Neuronal stem cell (in vitro differentiated cells): ENCODE measurements at regions not wholly inside any gene's neighbourhood (a gene's known extent, or its start where the extent isn't known, plus 50 kb on each side); places are given as distances from the start of the nearest gene placed in this dataset.

Source experiments
- DNase-seq: peaks from one replicate; pipeline ENCODE4 v3.0.0-alpha.2; 2013; ENCODE audit warnings: low spot score
- H2AFZ ChIP-seq: one replicate; pipeline ENCODE4 v1.6.1; 2013; ENCODE audit warnings: mild to moderate bottlenecking, low read length, inconsistent platforms
- H2AK5ac ChIP-seq: 2 replicates; pipeline ENCODE4 v1.6.1; 2013; ENCODE audit warnings: low read depth, mild to moderate bottlenecking, inconsistent platforms, low read length, moderate library complexity, mixed read lengths
- H2BK120ac ChIP-seq: 2 replicates; pipeline ENCODE4 v1.6.1; 2013; ENCODE audit warnings: low read depth, mild to moderate bottlenecking, inconsistent platforms, low read length, moderate library complexity, mixed read lengths
- H2BK12ac ChIP-seq: one replicate; pipeline ENCODE4 v1.6.1; 2013; ENCODE audit warnings: low read length, inconsistent platforms
- H2BK15ac ChIP-seq: 2 replicates; pipeline ENCODE4 v1.6.1; 2013; ENCODE audit warnings: mild to moderate bottlenecking, low read length, inconsistent platforms, mixed read lengths
- H2BK5ac ChIP-seq: one replicate; pipeline ENCODE4 v1.6.1; 2013; ENCODE audit warnings: inconsistent platforms, mild to moderate bottlenecking, low read length, moderate library complexity
- H3K14ac ChIP-seq: one replicate; pipeline ENCODE4 v1.6.1; 2013; ENCODE audit warnings: low read length, inconsistent platforms
- H3K18ac ChIP-seq: 2 replicates; pipeline ENCODE4 v1.6.1; 2013; ENCODE audit warnings: low read length, inconsistent platforms
- H3K23ac ChIP-seq: 2 replicates; pipeline ENCODE4 v1.6.1; 2013; ENCODE audit warnings: low read depth, mild to moderate bottlenecking, mixed read lengths, low read length, inconsistent platforms; ENCODE audit not compliant: poor library complexity
- H3K27ac ChIP-seq: replicated peaks from 3 replicates; pipeline ENCODE4 v1.5.1; 2013; ENCODE audit warnings: low read length, inconsistent platforms
- H3K27me3 ChIP-seq, 3 experiments: 2 replicates each; pipeline ENCODE4 v1.6.1; 2013; ENCODE audit warnings: low read length in 3 of 3, mild to moderate bottlenecking in 2 of 3, inconsistent platforms in 1 of 3, low read depth in 1 of 3, mixed read lengths in 1 of 3, moderate library complexity in 1 of 3; ENCODE audit not compliant: control insufficient read depth in 3 of 3, insufficient read depth in 3 of 3
- H3K36me3 ChIP-seq, 2 donors: replicated peaks in 1 of 2; 2 replicates each; pipeline ENCODE4 v1.6.1; 2013; ENCODE audit warnings: low read length in 2 of 2; ENCODE audit not compliant: control insufficient read depth in 2 of 2, insufficient read depth in 2 of 2
- H3K4ac ChIP-seq: 2 replicates; pipeline ENCODE4 v1.6.1; 2013; ENCODE audit warnings: inconsistent platforms, mild to moderate bottlenecking, low read length, moderate library complexity
- H3K4me1 ChIP-seq, 2 donors: 1 replicate in 1 of 2; 2 replicates in 1 of 2; pipeline ENCODE4 v1.6.1; 2013; ENCODE audit warnings: low read length in 2 of 2, low read depth in 1 of 2; ENCODE audit not compliant: control insufficient read depth in 2 of 2, insufficient read depth in 1 of 2
- H3K4me2 ChIP-seq: one replicate; pipeline ENCODE4 v1.6.1; 2013; ENCODE audit warnings: mild to moderate bottlenecking, low read length, inconsistent platforms; ENCODE audit not compliant: insufficient read depth, poor library complexity, severe bottlenecking
- H3K4me3 ChIP-seq, 2 donors: 2 replicates each; pipeline ENCODE4 v1.5.1; 2013; ENCODE audit warnings: low read length in 2 of 2, mild to moderate bottlenecking in 2 of 2, inconsistent platforms in 1 of 2, moderate library complexity in 1 of 2
- H3K79me1 ChIP-seq: one replicate; pipeline ENCODE4 v1.6.1; 2013; ENCODE audit warnings: low read depth, mild to moderate bottlenecking, inconsistent platforms, low read length, moderate library complexity
- H3K9ac ChIP-seq: one replicate; pipeline ENCODE4 v1.6.1; 2013; ENCODE audit warnings: mild to moderate bottlenecking, low read depth, low read length, inconsistent platforms; ENCODE audit not compliant: poor library complexity
- H3K9me3 ChIP-seq, 2 donors: replicated peaks in 1 of 2; 2 replicates each; pipeline versions ENCODE3 to v1.6.1; 2013; ENCODE audit warnings: low read length in 2 of 2, mild to moderate bottlenecking in 2 of 2, inconsistent platforms in 1 of 2, low read depth in 1 of 2, mixed read lengths in 1 of 2, moderate library complexity in 1 of 2; ENCODE audit not compliant: control insufficient read depth in 2 of 2, insufficient read depth in 1 of 2
- H4K8ac ChIP-seq: one replicate; pipeline ENCODE4 v1.6.1; 2013; ENCODE audit warnings: low read depth, mild to moderate bottlenecking, inconsistent platforms, low read length, moderate library complexity
- H4K91ac ChIP-seq: one replicate; pipeline ENCODE4 v1.6.1; 2013; ENCODE audit warnings: low read length, low read depth, mild to moderate bottlenecking, inconsistent platforms; ENCODE audit not compliant: poor library complexity
- WGBS, 2 donors: extraction: QIAGEN DNeasy Blood & Tissue Kit; methylation state at CpG; one replicate each; pipeline ENCODE4 v1.1.7; 2013; ENCODE audit warnings: missing lambda C conversion rate in 2 of 2, mixed read lengths in 1 of 2; ENCODE audit not compliant: insufficient read length in 2 of 2, insufficient replicate concordance in 1 of 2; ENCODE audit errors: extremely low coverage in 2 of 2; 5-methylcytosine and 5-hydroxymethylcytosine counted together

DNA sequence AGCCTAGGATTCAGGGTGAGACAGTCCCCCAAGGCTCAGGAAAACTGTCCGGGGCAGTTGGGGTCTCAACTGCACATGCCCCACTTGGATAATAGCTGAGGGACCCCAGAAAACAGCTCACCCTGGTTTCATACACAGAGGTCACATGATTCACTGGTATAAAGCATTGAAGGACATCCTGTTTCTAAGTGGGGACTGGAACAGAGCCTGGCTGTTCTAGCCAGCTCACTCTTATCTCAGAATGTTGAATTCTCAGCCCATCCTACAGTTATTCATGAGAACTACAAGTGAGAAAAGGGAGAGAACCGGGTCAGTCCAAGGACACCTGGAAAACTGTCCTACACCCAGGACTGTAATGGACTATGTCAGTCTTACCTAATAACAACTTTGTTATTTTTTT, 170.9 kb downstream of the FGF1 start:
- Histone ChIP-seq H2BK5ac (no peak overlapping the region), H3K23ac (no peak overlapping the region), H3K9me3 (peaks cover 0 to 8% of the 10 kb centered on the region in 2 donors), H4K91ac (no peak overlapping the region), H2BK15ac (no peak overlapping the region), H2BK120ac (no peak overlapping the region), H2BK12ac (no peak overlapping the region), H3K4me1 (peaks cover 7 to 8% of the 10 kb centered on the region in 2 donors), H3K4ac (no peak overlapping the region), H2AK5ac (no peak overlapping the region), H3K18ac (no peak overlapping the region), H3K9ac (no peak overlapping the region), H4K8ac (no peak overlapping the region), H3K4me2 (no peak overlapping the region), H3K14ac (no peak overlapping the region), H3K27me3 (no peaks in the 10 kb centered on the region), H2AFZ (no peak overlapping the region), H3K79me1 (no peaks in the 10 kb centered on the region), H3K4me3 (no peak overlapping the region), H3K27ac (no peak overlapping the region), H3K36me3 (no peaks in the 10 kb centered on the region)
- WGBS, 2 donors: no CpG with 5 or more reads among the region's 2 CpGs
- DNase-seq: no peak

- H3K4ac ChIP-seq: no peak overlapping the region
- no peak overlapping the region for H2BK120ac ChIP-seq
- H2BK12ac ChIP-seq: no peak overlapping the region
- no peak overlapping the region for H4K91ac ChIP-seq
- no peak overlapping the region for H2BK5ac ChIP-seq
- no peak for DNase-seq
- H4K8ac ChIP-seq: no peak overlapping the region
- no peak overlapping the region for H3K9ac ChIP-seq
- H3K79me1 ChIP-seq: no peaks in the 10 kb centered on the region
- H3K36me3 ChIP-seq: no peaks in the 10 kb centered on the region
- H3K18ac ChIP-seq: no peak overlapping the region
- H3K9me3 ChIP-seq: peaks cover 0 to 8% of the 10 kb centered on the region in 2 donors
- WGBS, 2 donors: no CpG with 5 or more reads among the region's 3 CpGs
- no peak overlapping the region for H2AK5ac ChIP-seq
- H3K14ac ChIP-seq: no peak overlapping the region
- H3K4me1 ChIP-seq: peaks cover 7 to 8% of the 10 kb centered on the region in 2 donors
- H3K4me3 ChIP-seq: no peak overlapping the region
- no peaks in the 10 kb centered on the region for H3K27me3 ChIP-seq
- H2AFZ ChIP-seq: no peak overlapping the region
- no peak overlapping the region for H3K4me2 ChIP-seq
- no peak overlapping the region for H3K23ac ChIP-seq
- no peak overlapping the region for H3K27ac ChIP-seq
- H2BK15ac ChIP-seq: no peak overlapping the region
These were observed 171.7 kb downstream of the FGF1 start for GRCh38 chr5:142514196-142514595.

DNA sequence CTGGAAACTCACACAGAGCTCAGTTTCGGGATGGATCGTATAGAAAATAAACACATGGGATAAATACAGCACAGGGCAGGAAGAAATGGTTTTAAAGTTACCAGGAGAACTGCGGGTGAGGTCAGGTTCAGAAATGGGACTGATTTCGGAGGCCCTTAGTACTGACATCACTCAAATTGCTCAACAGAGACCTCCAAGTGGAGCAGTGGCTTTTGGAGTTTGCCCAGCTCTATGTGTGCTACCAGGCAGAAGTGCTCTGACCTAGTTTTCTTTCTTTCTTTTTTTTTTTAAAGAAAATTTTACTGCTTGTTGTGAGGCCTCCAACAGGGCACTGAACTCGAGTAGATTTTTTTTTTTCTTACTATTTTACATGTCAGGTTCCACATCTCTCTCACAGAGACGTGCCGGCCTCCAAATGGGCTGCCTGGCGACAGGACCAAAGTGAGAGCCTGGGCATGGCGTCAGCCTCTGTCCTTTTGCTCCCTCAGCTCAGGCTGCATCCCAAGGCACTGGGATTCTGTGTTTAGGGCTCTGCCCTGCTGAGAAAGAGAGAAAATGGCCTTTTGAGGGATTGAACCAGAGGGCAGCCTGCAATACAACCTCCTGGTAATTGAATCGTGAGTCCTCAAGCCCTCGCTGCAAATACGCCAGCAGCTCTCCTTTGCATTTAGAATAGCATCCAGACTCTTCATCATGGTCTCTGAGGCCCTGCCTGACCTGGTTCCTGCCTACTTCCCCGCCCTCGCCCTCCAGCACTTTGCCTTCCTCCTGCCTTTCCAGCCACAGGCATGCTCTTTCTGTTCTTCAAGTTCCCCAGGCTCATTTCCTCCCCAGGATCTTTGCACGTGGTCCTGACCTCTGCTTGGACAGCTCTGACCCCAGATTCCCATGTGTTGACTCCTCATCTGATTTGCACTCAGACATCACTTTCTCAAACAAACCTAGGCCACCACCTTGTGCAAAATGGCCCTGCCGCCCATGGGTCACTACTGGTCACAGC, 173.5 kb downstream of the FGF1 start:
- Histone ChIP-seq H3K27me3 (no peaks in the 10 kb centered on the region), H3K4me3 (no peak overlapping the region), H3K79me1 (no peaks in the 10 kb centered on the region), H4K91ac (no peak overlapping the region), H2BK120ac (no peak overlapping the region), H3K9ac (no peak overlapping the region), H2AFZ (peak overlapping the region; percentile 34), H4K8ac (no peak overlapping the region), H2AK5ac (no peak overlapping the region), H3K27ac (no peak overlapping the region), H2BK12ac (no peak overlapping the region), H3K4me2 (no peak overlapping the region), H2BK15ac (no peak overlapping the region), H3K4me1 (peaks cover 8 to 9% of the 10 kb centered on the region in 2 donors), H3K14ac (no peak overlapping the region), H3K18ac (no peak overlapping the region), H2BK5ac (no peak overlapping the region), H3K23ac (no peak overlapping the region), H3K36me3 (no peaks in the 10 kb centered on the region), H3K4ac (no peak overlapping the region), H3K9me3 (peaks cover 0 to 6% of the 10 kb centered on the region in 2 donors)
- WGBS, 2 donors: no CpG with 5 or more reads among the region's 16 CpGs
- no peak for DNase-seq

DNA sequence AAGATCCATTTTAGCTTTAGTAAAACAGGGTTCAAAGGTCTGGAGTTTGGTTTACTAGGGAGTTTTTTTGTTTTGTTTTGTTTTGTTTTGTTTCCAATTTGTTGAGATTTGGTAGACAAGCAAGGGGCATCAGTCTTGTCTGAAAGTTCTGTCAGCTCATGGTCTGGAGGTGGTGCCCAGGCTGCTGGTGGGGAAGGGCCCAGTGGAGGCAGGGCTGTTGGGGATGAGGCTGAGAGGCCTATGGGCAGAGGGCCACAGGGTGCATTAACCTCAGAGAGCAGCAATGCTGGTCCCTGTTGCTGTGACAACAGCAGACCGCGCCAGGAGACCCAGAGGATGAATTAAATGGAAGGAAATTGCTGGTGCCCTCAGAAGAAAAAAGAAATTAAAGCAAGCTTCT, 174.5 kb downstream of the FGF1 start:
- no CpG with 5 or more reads among the region's 2 CpGs for WGBS, 2 donors
- no peaks in the 10 kb centered on the region for H3K27me3 ChIP-seq
- no peaks in the 10 kb centered on the region for H3K79me1 ChIP-seq
- peak overlapping the region; percentile 10 for H2BK12ac ChIP-seq
- no peak overlapping the region for H3K4me2 ChIP-seq
- H4K8ac ChIP-seq: no peak overlapping the region
- H2BK120ac ChIP-seq: no peak overlapping the region
- no peak overlapping the region for H2AK5ac ChIP-seq
- H3K4me1 ChIP-seq: peaks cover 8 to 9% of the 10 kb centered on the region in 2 donors
- no peak for DNase-seq
- H2AFZ ChIP-seq: no peak overlapping the region
- no peak overlapping the region for H3K27ac ChIP-seq
- peak overlapping the region; percentile 35 for H3K18ac ChIP-seq
- no peak overlapping the region for H3K4me3 ChIP-seq
- no peak overlapping the region for H3K9ac ChIP-seq
- no peaks in the 10 kb centered on the region for H3K36me3 ChIP-seq
- H3K4ac ChIP-seq: no peak overlapping the region
- no peak overlapping the region for H3K23ac ChIP-seq
- no peak overlapping the region for H2BK15ac ChIP-seq
- no peaks in the 10 kb centered on the region for H3K9me3 ChIP-seq
- no peak overlapping the region for H3K14ac ChIP-seq
- no peak overlapping the region for H2BK5ac ChIP-seq
- H4K91ac ChIP-seq: no peak overlapping the region
